ENCODE measurements at regions not wholly inside any gene's neighbourhood (a gene's known extent, or its start where the extent isn't known, plus 50 kb on each side); places are given as distances from the start of the nearest gene placed in this dataset.
"Not testable (repeated sequence)": the region's sequence is repeated elsewhere in the genome, so short reads cannot be mapped to it uniquely, and the experiment has no call there.

GRCh38 chr5:12147513-12147912, 243.3 kb upstream of the CTNND2 start:
- Histone ChIP-seq H3K27me3 (ENCODE audit: insufficient read depth, poor library complexity, severe bottlenecking) (no peaks in the 10 kb centered on the region), H3K27ac (replicated peaks) (no peak overlapping the region), H3K4me3 (replicated peaks; ENCODE audit: insufficient read depth, low read length) (no peak overlapping the region)
- no peak for TF ChIP-seq POLR2AphosphoS5 (IDR thresholded peaks at IDR 0.05; ENCODE audit: low read depth)
- TF ChIP-seq GABPA (IDR thresholded peaks at IDR 0.05; ENCODE audit: low read depth): no peak
- TF ChIP-seq REST (IDR thresholded peaks at IDR 0.05; ENCODE audit: insufficient replicate concordance, low read depth): no peak
- no peak for DNase-seq (ENCODE audit: low read depth in 1 of 2, low spot score in 1 of 2)

GRCh38 chr5:12141496-12141895, 237.2 kb upstream of the CTNND2 start:
- TF ChIP-seq SPI1 (IDR thresholded peaks at IDR 0.05; ENCODE audit: borderline replicate concordance, low read depth) (no peak), REST (IDR thresholded peaks at IDR 0.05; ENCODE audit: insufficient replicate concordance, low read depth) (no peak), POLR2AphosphoS5 (IDR thresholded peaks at IDR 0.05; ENCODE audit: low read depth) (no peak), CTCF (IDR thresholded peaks at IDR 0.05; ENCODE audit: insufficient read depth, low read length) (no peak), GABPA (IDR thresholded peaks at IDR 0.05; ENCODE audit: low read depth) (no peak)
- no peak overlapping the region for H3K4me3 ChIP-seq (replicated peaks; ENCODE audit: insufficient read depth, low read length)
- H3K27ac ChIP-seq (replicated peaks): no peak overlapping the region
- no peaks in the 10 kb centered on the region for H3K27me3 ChIP-seq (ENCODE audit: insufficient read depth, poor library complexity, severe bottlenecking)
- DNase-seq (ENCODE audit: low read depth in 1 of 2, low spot score in 1 of 2): no peak

- H3K4me3 ChIP-seq (replicated peaks; ENCODE audit: insufficient read depth, low read length): no peak overlapping the region
- no peak for DNase-seq (ENCODE audit: low read depth in 1 of 2, low spot score in 1 of 2)
- no peak for TF ChIP-seq POLR2AphosphoS5 (IDR thresholded peaks at IDR 0.05; ENCODE audit: low read depth)
- TF ChIP-seq CTCF (IDR thresholded peaks at IDR 0.05; ENCODE audit: insufficient read depth, low read length): no peak
- TF ChIP-seq REST (IDR thresholded peaks at IDR 0.05; ENCODE audit: insufficient replicate concordance, low read depth): no peak
- TF ChIP-seq GABPA (IDR thresholded peaks at IDR 0.05; ENCODE audit: low read depth): no peak
- TF ChIP-seq SPI1 (IDR thresholded peaks at IDR 0.05; ENCODE audit: borderline replicate concordance, low read depth): no peak
- H3K27ac ChIP-seq (replicated peaks): no peak overlapping the region
- H3K27me3 ChIP-seq (ENCODE audit: insufficient read depth, poor library complexity, severe bottlenecking): no peaks in the 10 kb centered on the region
These were observed 229.3 kb upstream of the CTNND2 start for GRCh38 chr5:12133520-12133919.

- not testable (repeated sequence) for H3K27me3 ChIP-seq (ENCODE audit: insufficient read depth, poor library complexity, severe bottlenecking); H3K27ac ChIP-seq (replicated peaks); DNase-seq (ENCODE audit: low read depth in 1 of 2, low spot score in 1 of 2); H3K4me3 ChIP-seq (replicated peaks; ENCODE audit: insufficient read depth, low read length)
These were observed 226.8 kb upstream of the CTNND2 start for GRCh38 chr5:12131020-12131419.
